H1 (cell line): ENCODE measurements at regions not wholly inside any gene's neighbourhood (a gene's known extent, or its start where the extent isn't known, plus 50 kb on each side); places are given as distances from the start of the nearest gene placed in this dataset.

Source experiments
- RNF2 ChIP-seq: fragments of 200-900, 300-1000 bp; sonication (generic); IDR thresholded peaks from 2 replicates; pipeline ENCODE4 v1.7.1; 2016; ENCODE audit warnings: borderline replicate concordance, low read depth, mild to moderate bottlenecking, antibody characterized with exemption, low read length; ENCODE audit not compliant: poor library complexity, severe bottlenecking; ENCODE audit errors: missing control alignments

GRCh38 chr12:114194066-114194465 lies 211.9 kb downstream of the TBX5 start (continued):
- TF ChIP-seq RNF2, result no peak
